ENCODE measurements at regions not wholly inside any gene's neighbourhood (a gene's known extent, or its start where the extent isn't known, plus 50 kb on each side); places are given as distances from the start of the nearest gene placed in this dataset.

DNA sequence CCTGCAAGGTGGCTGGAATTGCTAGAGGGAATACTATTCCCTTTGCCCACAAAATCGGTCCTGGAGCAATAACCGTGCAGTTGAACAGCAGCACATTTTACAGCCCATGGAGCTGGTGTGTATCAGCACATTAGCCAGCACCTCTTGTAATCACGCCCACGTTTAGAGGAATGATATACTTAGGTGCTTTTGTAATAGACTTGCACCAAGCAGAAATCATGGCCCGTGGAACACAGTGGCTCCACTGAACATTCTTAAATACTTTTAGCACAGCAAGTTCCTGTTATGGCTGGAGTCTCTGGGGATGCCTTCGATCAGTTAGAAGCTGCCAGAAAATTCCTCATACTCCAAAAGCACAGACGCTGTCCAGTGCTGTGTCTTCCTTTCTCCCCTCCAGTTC is 218.1 kb upstream of the FAM78B start:
- Histone ChIP-seq H3K4me1 (replicated peaks; ENCODE audit: insufficient read depth) (no peaks in the 10 kb centered on the region), H3K9me3 (ENCODE audit: insufficient read depth, low read depth) (no peaks in the 10 kb centered on the region), H3K27ac (no peak overlapping the region), H3F3A (ENCODE audit: insufficient read depth, low read depth) (no peaks in the 10 kb centered on the region), H3K9me2 (ENCODE audit: insufficient read depth) (no peaks in the 10 kb centered on the region), H3K27me3 (ENCODE audit: insufficient read depth, low read depth) (peaks cover 21% of the 10 kb centered on the region), H2AFZ (no peak overlapping the region), H3K4me2 (no peak overlapping the region), H3K79me2 (ENCODE audit: low read depth) (no peaks in the 10 kb centered on the region), H3K4me3 (no peak overlapping the region), H4K20me1 (ENCODE audit: insufficient read depth) (no peaks in the 10 kb centered on the region), H3K36me3 (ENCODE audit: low read depth) (no peaks in the 10 kb centered on the region)
- no peak for DNase-seq
- intact Hi-C loops (cut with micrococcal nuclease; ENCODE audit: unreplicated experiment) = no loop called here
- POLR2A ChIA-PET (ENCODE audit: unreplicated experiment) = no interaction called here
- CTCF ChIA-PET = no interaction called here
- no TSS peak for BruUV-seq (replicated peaks)
- TF ChIP-seq EZH2 (IDR thresholded peaks at IDR 0.05; ENCODE audit: low read depth) (no peak), CTCF (conservative IDR thresholded peaks at IDR 0.05) (no peak)

DNA sequence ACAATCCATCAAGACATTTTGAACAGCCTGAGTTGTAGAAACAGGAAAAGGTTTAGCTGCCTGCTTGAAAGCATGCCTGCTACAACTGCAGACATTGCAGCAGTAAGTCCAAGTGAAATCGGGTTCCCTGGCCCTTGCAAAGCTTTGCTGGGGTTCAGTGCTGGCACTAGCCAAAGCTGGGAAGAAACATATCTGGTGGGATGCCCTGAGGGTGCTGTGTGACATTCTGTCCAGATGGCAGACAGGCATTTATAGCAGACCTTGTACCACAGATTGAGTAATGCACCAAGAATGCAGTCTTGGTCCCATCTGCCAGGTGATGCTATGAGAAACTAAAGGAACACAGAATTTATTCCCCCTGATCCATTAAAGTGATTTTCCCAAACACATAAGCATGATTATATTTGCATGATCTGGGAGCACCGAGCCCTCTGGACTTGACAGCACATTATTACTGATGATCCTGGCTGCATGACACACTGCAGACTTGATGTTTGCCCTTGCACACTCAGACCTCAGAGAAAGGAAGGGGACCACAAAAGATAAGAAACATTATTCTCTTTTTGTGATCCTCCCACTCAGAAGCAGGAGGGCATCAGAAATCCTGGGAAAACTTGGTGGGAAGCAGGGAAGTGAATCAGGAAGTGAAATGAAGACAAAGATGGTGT is 223.7 kb upstream of the FAM78B start:
- DNase-seq = no peak
- ChIA-PET POLR2A (ENCODE audit: unreplicated experiment) (no interaction called here), CTCF (no interaction called here)

GRCh38 chr1:166391279-166392066 is 224.7 kb upstream of the FAM78B start:
- intact Hi-C loops (cut with micrococcal nuclease; ENCODE audit: unreplicated experiment) = no loop called here
- Histone ChIP-seq H3K9me2 (ENCODE audit: insufficient read depth) (no peaks in the 10 kb centered on the region), H3K4me3 (no peak overlapping the region), H3K4me1 (replicated peaks; ENCODE audit: insufficient read depth) (no peaks in the 10 kb centered on the region), H3K36me3 (ENCODE audit: low read depth) (no peaks in the 10 kb centered on the region), H3K27me3 (ENCODE audit: insufficient read depth, low read depth) (no peaks in the 10 kb centered on the region; the same call in 1 of the 2 replicates), H3K4me2 (no peak overlapping the region), H3K9me3 (ENCODE audit: insufficient read depth, low read depth) (no peaks in the 10 kb centered on the region), H3F3A (ENCODE audit: insufficient read depth, low read depth) (no peaks in the 10 kb centered on the region), H3K27ac (no peak overlapping the region), H2AFZ (no peak overlapping the region), H4K20me1 (ENCODE audit: insufficient read depth) (no peaks in the 10 kb centered on the region), H3K79me2 (ENCODE audit: low read depth) (no peaks in the 10 kb centered on the region)
- DNase-seq = no peak
- ChIA-PET CTCF (no interaction called here), POLR2A (ENCODE audit: unreplicated experiment) (no interaction called here)
- TF ChIP-seq EZH2 (IDR thresholded peaks at IDR 0.05; ENCODE audit: low read depth) (no peak), CTCF (conservative IDR thresholded peaks at IDR 0.05) (no peak)
- no TSS peak for BruUV-seq (replicated peaks)

More for the DNA sequence above, 223.7 kb upstream of the FAM78B start:
- Histone ChIP-seq H3K9me2 (ENCODE audit: insufficient read depth) (no peaks in the 10 kb centered on the region), H3F3A (ENCODE audit: insufficient read depth, low read depth) (no peaks in the 10 kb centered on the region), H3K36me3 (ENCODE audit: low read depth) (no peaks in the 10 kb centered on the region), H3K27ac (no peak overlapping the region), H3K79me2 (ENCODE audit: low read depth) (no peaks in the 10 kb centered on the region), H3K4me3 (no peak overlapping the region), H3K9me3 (ENCODE audit: insufficient read depth, low read depth) (no peaks in the 10 kb centered on the region), H2AFZ (no peak overlapping the region), H3K4me1 (replicated peaks; ENCODE audit: insufficient read depth) (no peaks in the 10 kb centered on the region), H4K20me1 (ENCODE audit: insufficient read depth) (no peaks in the 10 kb centered on the region), H3K27me3 (ENCODE audit: insufficient read depth, low read depth) (no peaks in the 10 kb centered on the region; the same call in 1 of the 2 replicates), H3K4me2 (no peak overlapping the region)
- intact Hi-C loops (cut with micrococcal nuclease; ENCODE audit: unreplicated experiment) = no loop called here
- BruUV-seq (replicated peaks) = no TSS peak
- TF ChIP-seq CTCF (conservative IDR thresholded peaks at IDR 0.05) (no peak), EZH2 (IDR thresholded peaks at IDR 0.05; ENCODE audit: low read depth) (no peak)
